Ovary (tissue), 7 donors: ENCODE measurements at regions not wholly inside any gene's neighbourhood (a gene's known extent, or its start where the extent isn't known, plus 50 kb on each side); places are given as distances from the start of the nearest gene placed in this dataset.

Source experiments
- DNase-seq, 5 donors: peaks; one replicate each; pipeline ENCODE4 v3.0.0-alpha.2; 2019 to 2020
- H3K27ac ChIP-seq, 2 donors: fragments of 200-600 bp; one replicate each; pipeline versions ENCODE4 v1.5.1 to v1.8.0; 2019 to 2022
- H3K27me3 ChIP-seq: fragments of 200-600 bp; one replicate; pipeline ENCODE4 v1.8.0; 2022
- H3K36me3 ChIP-seq: fragments of 200-600 bp; sonication (generic); one replicate; pipeline ENCODE4 v1.5.1; 2019
- H3K4me1 ChIP-seq: one replicate; pipeline ENCODE4 v1.8.1; 2013; ENCODE audit warnings: mild to moderate bottlenecking, moderate library complexity; ENCODE audit not compliant: insufficient read depth
- H3K4me3 ChIP-seq: fragments of 200-600 bp; sonication (generic); one replicate; pipeline ENCODE4 v1.5.1; 2017
- H3K9me3 ChIP-seq, 2 donors: fragments of 200-600 bp in 1 of 2; sonication (generic) in 1 of 2; one replicate each; pipeline versions ENCODE4 v1.5.1 to v1.8.1; 2013 to 2019; ENCODE audit warnings: mild to moderate bottlenecking in 1 of 2, moderate library complexity in 1 of 2
- CTCF ChIP-seq, 3 donors: fragments of 450-650 bp in 2 of 3; fragments of 200-600 bp in 1 of 3; IDR thresholded peaks; one replicate each; pipeline versions ENCODE4 v1.5.1 to v1.8.0; 2016 to 2022; ENCODE audit warnings: antibody characterized with exemption in 3 of 3, mild to moderate bottlenecking in 1 of 3
- EP300 ChIP-seq: sonication (generic); formaldehyde crosslinking; IDR thresholded peaks from one replicate; pipeline ENCODE4 v1.6.1; 2017; ENCODE audit warnings: antibody characterized with exemption
- POLR2A ChIP-seq: fragments of 450-650 bp; IDR thresholded peaks from one replicate; pipeline ENCODE4 v1.6.1; 2017; ENCODE audit warnings: antibody characterized with exemption, mild to moderate bottlenecking, moderate library complexity
- WGBS, 3 donors: extraction: QIAGEN DNeasy Blood & Tissue Kit in 1 of 3; methylation state at CpG; one replicate each; pipeline versions ENCODE4 v1.1.5 to v1.1.7; 2013 to 2017; 5-methylcytosine and 5-hydroxymethylcytosine counted together
- intact Hi-C, 4 donors: fragments of 100-400 bp; cut with DNase I; formaldehyde crosslinking; loops; one replicate each; pipeline versions ENCODE4 v1.11.0 to v1.15.1; 2022 to 2023
- donor health status: DM: no; HTN: no; CAD: no; lungs with moderate emphysema.
- donor health status: DM: no; HTN: no; CAD: no.
- donor health status: Bipolar disorder and iron deficiency.
- donor health status: DM: no; HTN: no; CAD: no.
- donor health status: DM: yes; HTN: yes; CAD: no.

GRCh38 chr9:106737516-106737915 lies 125.5 kb upstream of the ZNF462 start:
- no peaks in the 10 kb centered on the region for H3K36me3 ChIP-seq
- WGBS, 3 donors: 62 to 74% (median 65%) methylated on average over 3 of the region's 3 CpGs
- no peaks in the 10 kb centered on the region for H3K27me3 ChIP-seq
- H3K4me1 ChIP-seq: no peaks in the 10 kb centered on the region
- DNase-seq: no peak
- H3K9me3 ChIP-seq: no peaks in the 10 kb centered on the region
- H3K27ac ChIP-seq: no peak overlapping the region
- TF ChIP-seq POLR2A: no peak
- no peak for TF ChIP-seq CTCF (IDR thresholded peaks at IDR 0.05)
- no peak for TF ChIP-seq EP300
- no peak overlapping the region for H3K4me3 ChIP-seq
- intact Hi-C loops: no loop called here

- no peak for DNase-seq
- intact Hi-C loops: no loop called here
- H3K27ac ChIP-seq: no peak overlapping the region
Observed at GRCh38 chr9:106738109-106738508, 124.9 kb upstream of the ZNF462 start.

GRCh38 chr9:106745457-106745856 lies 117.5 kb upstream of the ZNF462 start:
- Histone ChIP-seq H3K27me3 (no peaks in the 10 kb centered on the region), H3K36me3 (no peaks in the 10 kb centered on the region), H3K9me3 (no peaks in the 10 kb centered on the region), H3K4me3 (no peak overlapping the region), H3K4me1 (no peaks in the 10 kb centered on the region), H3K27ac (no peak overlapping the region)
- no peak for DNase-seq
- intact Hi-C loops: no loop called here
- TF ChIP-seq EP300 (no peak), CTCF (IDR thresholded peaks at IDR 0.05) (no peak), POLR2A (no peak)
- 67 to 79% (median 75%) methylated on average over 1 of the region's 1 CpG for WGBS, 3 donors

More at GRCh38 chr9:106738109-106738508, 124.9 kb upstream of the ZNF462 start:
- H3K4me1 ChIP-seq: no peaks in the 10 kb centered on the region
- no peaks in the 10 kb centered on the region for H3K9me3 ChIP-seq
- no peaks in the 10 kb centered on the region for H3K36me3 ChIP-seq
- no peak overlapping the region for H3K4me3 ChIP-seq
- no peak for TF ChIP-seq POLR2A
- no peak for TF ChIP-seq CTCF (IDR thresholded peaks at IDR 0.05)
- WGBS, 3 donors: 91 to 98% (median 93%) methylated on average over 1 of the region's 1 CpG
- no peaks in the 10 kb centered on the region for H3K27me3 ChIP-seq

GRCh38 chr9:106745876-106746275 lies 117.1 kb upstream of the ZNF462 start:
- Histone ChIP-seq H3K4me3 (no peak overlapping the region), H3K27me3 (no peaks in the 10 kb centered on the region), H3K9me3 (no peaks in the 10 kb centered on the region), H3K4me1 (no peaks in the 10 kb centered on the region), H3K27ac (no peak overlapping the region), H3K36me3 (no peaks in the 10 kb centered on the region)
- DNase-seq: no peak
- TF ChIP-seq CTCF (IDR thresholded peaks at IDR 0.05) (no peak), EP300 (no peak), POLR2A (no peak)
- intact Hi-C loops: no loop called here

GRCh38 chr9:106751681-106752080 lies 111.3 kb upstream of the ZNF462 start:
- no peaks in the 10 kb centered on the region for H3K9me3 ChIP-seq
- no peaks in the 10 kb centered on the region for H3K27me3 ChIP-seq
- H3K36me3 ChIP-seq: no peaks in the 10 kb centered on the region
- WGBS, 3 donors: 81 to 88% (median 88%) methylated on average over 5 of the region's 5 CpGs
- no peak overlapping the region for H3K4me3 ChIP-seq
- DNase-seq: no peak
- no peaks in the 10 kb centered on the region for H3K4me1 ChIP-seq
- no peak for TF ChIP-seq POLR2A
- no peak for TF ChIP-seq EP300
- TF ChIP-seq CTCF (IDR thresholded peaks at IDR 0.05): no peak
- intact Hi-C loops: no loop called here
- H3K27ac ChIP-seq: no peak overlapping the region
